PC-9 (cell line): ENCODE measurements at regions not wholly inside any gene's neighbourhood (a gene's known extent, or its start where the extent isn't known, plus 50 kb on each side); places are given as distances from the start of the nearest gene placed in this dataset.

ENCODE experiments used
- BruUV-seq: library from RNA; stranded (reverse); fragments of 400-500 nt; replicated peaks from 2 replicates; lab custom pipeline; 2021; lab: Mats Ljungman, UMichigan
- CTCF ChIA-PET: fragments of 300-600 bp; sonication (Branson Sonifier 250); formaldehyde crosslinking; loops from one replicate; lab custom pipeline; 2022; ENCODE audit warnings: antibody characterized with exemption; lab: Charles Lee
- POLR2A ChIA-PET: fragments of 300-600 bp; sonication (Branson Sonifier 250); formaldehyde crosslinking; loops from one replicate; lab custom pipeline; 2022; ENCODE audit warnings: antibody characterized with exemption; ENCODE audit not compliant: unreplicated experiment; lab: Charles Lee
- DNase-seq, 2 experiments: peaks; one replicate each; pipeline versions ENCODE4 v3.0.0 to v3.0.0-alpha.2; 2015 to 2022; ENCODE audit warnings: mixed read lengths in 1 of 2
- H2AFZ ChIP-seq: fragments of 200-600 bp; sonication (generic); 2 replicates; pipeline ENCODE4 v1.8.1; 2017; ENCODE audit warnings: antibody characterized with exemption
- H3F3A ChIP-seq: fragments of 200-600 bp; sonication (generic); 2 replicates; pipeline ENCODE4 v1.8.1; 2017; ENCODE audit warnings: antibody characterized with exemption, mild to moderate bottlenecking, low read depth; ENCODE audit not compliant: insufficient read depth
- H3K27ac ChIP-seq: fragments of 200-600 bp; sonication (generic); 2 replicates; pipeline ENCODE4 v1.6.1; 2016; ENCODE audit warnings: mixed run types
- H3K27me3 ChIP-seq: fragments of 200-600 bp; sonication (generic); 2 replicates; pipeline ENCODE4 v1.6.1; 2016; ENCODE audit warnings: low read depth, mixed run types; ENCODE audit not compliant: insufficient read depth
- H3K36me3 ChIP-seq: fragments of 200-600 bp; sonication (generic); 2 replicates; pipeline ENCODE4 v1.6.1; 2016; ENCODE audit warnings: low read depth, mixed run types
- H3K4me1 ChIP-seq: fragments of 200-600 bp; sonication (generic); replicated peaks from 2 replicates; pipeline ENCODE4 v1.6.1; 2016; ENCODE audit warnings: mixed run types; ENCODE audit not compliant: insufficient read depth
- H3K4me2 ChIP-seq: fragments of 200-600 bp; sonication (generic); 2 replicates; pipeline ENCODE4 v1.6.1; 2017; ENCODE audit warnings: mixed run types
- H3K4me3 ChIP-seq: fragments of 200-600 bp; sonication (generic); 2 replicates; pipeline ENCODE4 v1.6.1; 2016; ENCODE audit warnings: mixed run types
- H3K79me2 ChIP-seq: fragments of 200-600 bp; sonication (generic); 2 replicates; pipeline ENCODE4 v1.6.1; 2017; ENCODE audit warnings: low read depth, mixed run types
- H3K9me2 ChIP-seq: fragments of 200-600 bp; sonication (generic); 2 replicates; pipeline ENCODE4 v1.8.1; 2017; ENCODE audit warnings: mild to moderate bottlenecking; ENCODE audit not compliant: insufficient read depth
- H3K9me3 ChIP-seq: fragments of 200-600 bp; sonication (generic); 2 replicates; pipeline ENCODE4 v1.8.1; 2016; ENCODE audit warnings: low read depth; ENCODE audit not compliant: insufficient read depth
- H4K20me1 ChIP-seq: fragments of 200-600 bp; sonication (generic); 2 replicates; pipeline ENCODE4 v1.8.1; 2017; ENCODE audit not compliant: insufficient read depth
- CTCF ChIP-seq: fragments of 200-600 bp; sonication (generic); conservative IDR thresholded peaks from 2 replicates; pipeline ENCODE4 v1.6.1; 2017; ENCODE audit warnings: mixed run types, antibody characterized with exemption, mild to moderate bottlenecking, moderate library complexity
- EZH2 ChIP-seq: fragments of 200-600 bp; sonication (generic); IDR thresholded peaks from 2 replicates; pipeline ENCODE4 v1.8.0; 2017; ENCODE audit warnings: antibody characterized with exemption, low read depth
- intact Hi-C: fragments of 100-400 bp; cut with micrococcal nuclease; formaldehyde crosslinking; loops from one replicate; pipeline ENCODE4 v1.10.0; 2022; ENCODE audit not compliant: unreplicated experiment

GRCh38 chr11:39425226-39425625 is 2034.2 kb downstream of the LRRC4C start:
- CTCF ChIA-PET, result no interaction called here
- Histone ChIP-seq H3K9me2 (no peaks in the 10 kb centered on the region), H3K4me3 (no peak overlapping the region), H3K4me1 (no peaks in the 10 kb centered on the region), H3K9me3 (no peaks in the 10 kb centered on the region), H3K79me2 (no peaks in the 10 kb centered on the region), H3F3A (no peaks in the 10 kb centered on the region), H2AFZ (no peak overlapping the region), H3K27me3 (no peaks in the 10 kb centered on the region), H4K20me1 (no peaks in the 10 kb centered on the region), H3K27ac (no peak overlapping the region), H3K4me2 (no peak overlapping the region), H3K36me3 (no peaks in the 10 kb centered on the region)
- DNase-seq, result no peak
- TF ChIP-seq CTCF, result no peak
- no peak for TF ChIP-seq EZH2
- intact Hi-C loops, result no loop called here
- no TSS peak for BruUV-seq
- POLR2A ChIA-PET, result no interaction called here

- intact Hi-C loops, result no loop called here
- no TSS peak for BruUV-seq
- CTCF ChIA-PET, result no interaction called here
These were observed 2047.3 kb downstream of the LRRC4C start for GRCh38 chr11:39412117-39412516.

GRCh38 chr11:39385911-39386310 is 2073.5 kb downstream of the LRRC4C start:
- Histone ChIP-seq H3K36me3 (no peaks in the 10 kb centered on the region), H3K79me2 (no peaks in the 10 kb centered on the region), H3F3A (no peaks in the 10 kb centered on the region), H3K4me3 (no peak overlapping the region), H3K27me3 (no peaks in the 10 kb centered on the region), H3K4me1 (no peaks in the 10 kb centered on the region), H2AFZ (no peak overlapping the region), H3K9me3 (no peaks in the 10 kb centered on the region), H3K27ac (no peak overlapping the region), H3K9me2 (no peaks in the 10 kb centered on the region), H3K4me2 (no peak overlapping the region), H4K20me1 (no peaks in the 10 kb centered on the region)
- POLR2A ChIA-PET, result no interaction called here
- no TSS peak for BruUV-seq
- no peak for DNase-seq
- CTCF ChIA-PET, result no interaction called here
- intact Hi-C loops, result no loop called here
- TF ChIP-seq EZH2 (no peak), CTCF (no peak)

More at GRCh38 chr11:39412117-39412516, 2047.3 kb downstream of the LRRC4C start:
- H3K36me3 ChIP-seq, result no peaks in the 10 kb centered on the region
- no peaks in the 10 kb centered on the region for H3K9me3 ChIP-seq
- no peaks in the 10 kb centered on the region for H3K27me3 ChIP-seq
- H4K20me1 ChIP-seq, result no peaks in the 10 kb centered on the region
- H2AFZ ChIP-seq, result no peak overlapping the region
- no peak overlapping the region for H3K27ac ChIP-seq
- H3K9me2 ChIP-seq, result no peaks in the 10 kb centered on the region
- H3K79me2 ChIP-seq, result no peaks in the 10 kb centered on the region
- no peak overlapping the region for H3K4me2 ChIP-seq
- H3K4me1 ChIP-seq, result no peaks in the 10 kb centered on the region
- no peak for DNase-seq
- no peak overlapping the region for H3K4me3 ChIP-seq
- POLR2A ChIA-PET, result no interaction called here
- no peaks in the 10 kb centered on the region for H3F3A ChIP-seq
- TF ChIP-seq CTCF (no peak), EZH2 (no peak)
